Loucy (cell line): ENCODE measurements at regions not wholly inside any gene's neighbourhood (a gene's known extent, or its start where the extent isn't known, plus 50 kb on each side); places are given as distances from the start of the nearest gene placed in this dataset.

Experiments
- EZH2phosphoT487 ChIP-seq: fragments of 200-600 bp; IDR thresholded peaks from 2 replicates; pipeline ENCODE4 v1.6.1; 2018; ENCODE audit warnings: antibody characterized with exemption, mild to moderate bottlenecking, moderate library complexity, borderline replicate concordance
- TF ChIP-seq, protein P1 (sequence below): fragments of 200-600 bp; sonication (generic); conservative IDR thresholded peaks from 2 replicates; pipeline ENCODE4 v1.5.1; 2014; ENCODE audit warnings: mild to moderate bottlenecking, antibody characterized with exemption, low read length

DNA sequence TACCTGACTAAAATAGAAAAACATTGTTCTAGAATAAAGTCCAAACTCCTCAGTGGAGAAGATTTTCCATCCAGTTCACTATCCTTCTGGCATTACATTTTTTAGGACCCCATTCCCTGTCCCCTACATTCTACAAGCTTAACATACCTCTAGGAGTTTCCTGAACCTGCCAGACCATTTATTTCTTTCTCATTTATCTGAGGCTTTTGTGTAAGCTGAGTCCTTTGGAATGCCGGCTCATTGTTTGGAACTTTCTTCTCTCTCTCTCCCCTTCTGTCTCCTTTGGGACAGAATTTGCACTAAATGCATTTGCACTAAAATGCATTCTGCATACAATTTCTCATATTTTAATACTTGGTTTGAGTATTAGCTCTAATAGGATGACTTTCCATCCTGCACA lies 393.0 kb upstream of the ANO3 start:
- TF ChIP-seq, protein P1, sequence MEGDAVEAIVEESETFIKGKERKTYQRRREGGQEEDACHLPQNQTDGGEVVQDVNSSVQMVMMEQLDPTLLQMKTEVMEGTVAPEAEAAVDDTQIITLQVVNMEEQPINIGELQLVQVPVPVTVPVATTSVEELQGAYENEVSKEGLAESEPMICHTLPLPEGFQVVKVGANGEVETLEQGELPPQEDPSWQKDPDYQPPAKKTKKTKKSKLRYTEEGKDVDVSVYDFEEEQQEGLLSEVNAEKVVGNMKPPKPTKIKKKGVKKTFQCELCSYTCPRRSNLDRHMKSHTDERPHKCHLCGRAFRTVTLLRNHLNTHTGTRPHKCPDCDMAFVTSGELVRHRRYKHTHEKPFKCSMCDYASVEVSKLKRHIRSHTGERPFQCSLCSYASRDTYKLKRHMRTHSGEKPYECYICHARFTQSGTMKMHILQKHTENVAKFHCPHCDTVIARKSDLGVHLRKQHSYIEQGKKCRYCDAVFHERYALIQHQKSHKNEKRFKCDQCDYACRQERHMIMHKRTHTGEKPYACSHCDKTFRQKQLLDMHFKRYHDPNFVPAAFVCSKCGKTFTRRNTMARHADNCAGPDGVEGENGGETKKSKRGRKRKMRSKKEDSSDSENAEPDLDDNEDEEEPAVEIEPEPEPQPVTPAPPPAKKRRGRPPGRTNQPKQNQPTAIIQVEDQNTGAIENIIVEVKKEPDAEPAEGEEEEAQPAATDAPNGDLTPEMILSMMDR = no peak
- no peak for TF ChIP-seq EZH2phosphoT487
